ENCODE measurements at regions not wholly inside any gene's neighbourhood (a gene's known extent, or its start where the extent isn't known, plus 50 kb on each side); places are given as distances from the start of the nearest gene placed in this dataset.

DNA sequence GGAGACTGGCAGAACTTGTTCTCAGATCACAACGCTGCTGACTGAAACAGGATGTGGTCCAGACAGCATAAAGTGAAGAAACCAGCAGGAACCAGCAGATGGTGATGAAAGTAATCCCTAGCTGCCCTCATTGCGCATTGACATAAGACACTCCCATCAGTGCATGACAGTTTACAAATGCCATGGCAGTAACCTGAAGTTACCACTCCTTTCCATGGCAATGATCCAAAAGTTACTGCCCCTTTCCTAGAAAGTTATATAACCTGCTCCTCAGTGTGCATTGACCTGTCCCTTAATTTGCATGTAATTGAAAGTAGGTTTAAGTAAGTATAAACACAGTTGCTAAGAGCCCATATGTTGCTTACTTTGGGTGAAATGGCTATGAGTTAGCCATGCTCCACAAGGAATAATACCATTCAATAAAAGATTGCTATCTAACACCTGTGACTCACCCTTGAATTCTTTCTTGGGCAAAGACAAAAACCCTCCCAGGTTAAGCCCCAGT is 149.1 kb upstream of the CD96 start:
- TF ChIP-seq CTCF (conservative IDR thresholded peaks at IDR 0.05; ENCODE audit: low read length) (no peak), EZH2phosphoT487 (IDR thresholded peaks at IDR 0.05; ENCODE audit: borderline replicate concordance, low read depth, low read length) (no peak)
